CD8-positive, alpha-beta memory T cell (primary cell): ENCODE measurements at regions not wholly inside any gene's neighbourhood (a gene's known extent, or its start where the extent isn't known, plus 50 kb on each side); places are given as distances from the start of the nearest gene placed in this dataset.

Source experiments
- CTCF ChIA-PET: fragments of 350-600 bp; sonication (Branson Sonifier 250); formaldehyde crosslinking; loops from one replicate; lab custom pipeline; 2021; ENCODE audit warnings: antibody characterized with exemption; lab: Charles Lee
- POLR2A ChIA-PET: fragments of 350-600 bp; sonication (Branson Sonifier 250); formaldehyde crosslinking; loops from one replicate; lab custom pipeline; 2021; ENCODE audit warnings: antibody characterized with exemption; lab: Charles Lee
- DNase-seq, 5 donors: peaks; one replicate each; pipeline versions ENCODE4 v3.0.0 to v3.0.0-alpha.2; 2020 to 2022; ENCODE audit warnings: mixed read lengths in 1 of 5
- H3K27ac ChIP-seq: one replicate; pipeline ENCODE4 v1.7.0; 2013; ENCODE audit warnings: low read depth, mild to moderate bottlenecking, low read length, moderate library complexity
- H3K27me3 ChIP-seq: 2 replicates; pipeline ENCODE4 v1.7.0; 2013; ENCODE audit warnings: low read length, mild to moderate bottlenecking; ENCODE audit not compliant: insufficient read depth, poor library complexity, severe bottlenecking
- H3K36me3 ChIP-seq: 2 replicates; pipeline ENCODE4 v1.7.0; 2013; ENCODE audit warnings: mild to moderate bottlenecking, low read length, moderate library complexity; ENCODE audit not compliant: insufficient read depth
- H3K4me1 ChIP-seq: 2 replicates; pipeline ENCODE4 v1.7.0; 2013; ENCODE audit warnings: mild to moderate bottlenecking, low read length, moderate library complexity; ENCODE audit not compliant: insufficient read depth
- H3K4me3 ChIP-seq: 2 replicates; pipeline ENCODE4 v1.7.0; 2013; ENCODE audit warnings: mild to moderate bottlenecking, low read length
- H3K9me3 ChIP-seq: 2 replicates; pipeline ENCODE4 v1.7.0; 2013; ENCODE audit warnings: mild to moderate bottlenecking, low read length
- H3K27ac Mint-ChIP-seq, 8 donors: one replicate each; pipeline ENCODE4 v1.8.0; 2020 to 2021; ENCODE audit warnings: mixed read lengths in 8 of 8, mild to moderate bottlenecking in 6 of 8, inconsistent platforms in 3 of 8, moderate library complexity in 3 of 8
- H3K27me3 Mint-ChIP-seq, 2 donors: one replicate each; pipeline ENCODE4 v1.8.0; 2020 to 2021; ENCODE audit warnings: mixed read lengths in 2 of 2, mild to moderate bottlenecking in 1 of 2, moderate library complexity in 1 of 2
- H3K36me3 Mint-ChIP-seq, 3 donors: one replicate each; pipeline ENCODE4 v1.8.0; 2020 to 2021; ENCODE audit warnings: mixed read lengths in 3 of 3, inconsistent platforms in 1 of 3, mild to moderate bottlenecking in 1 of 3
- H3K4me1 Mint-ChIP-seq, 3 donors: one replicate each; pipeline ENCODE4 v1.8.0; 2020 to 2021; ENCODE audit warnings: mixed read lengths in 3 of 3, inconsistent platforms in 1 of 3, mild to moderate bottlenecking in 1 of 3
- H3K4me3 Mint-ChIP-seq, 7 donors: one replicate each; pipeline ENCODE4 v1.8.0; 2020 to 2021; ENCODE audit warnings: mixed read lengths in 7 of 7, mild to moderate bottlenecking in 6 of 7, moderate library complexity in 4 of 7, inconsistent platforms in 2 of 7
- H3K9me3 Mint-ChIP-seq, 5 donors: one replicate each; pipeline ENCODE4 v1.8.0; 2020 to 2022; ENCODE audit warnings: mixed read lengths in 5 of 5, mild to moderate bottlenecking in 3 of 5, moderate library complexity in 2 of 5, inconsistent platforms in 1 of 5

DNA sequence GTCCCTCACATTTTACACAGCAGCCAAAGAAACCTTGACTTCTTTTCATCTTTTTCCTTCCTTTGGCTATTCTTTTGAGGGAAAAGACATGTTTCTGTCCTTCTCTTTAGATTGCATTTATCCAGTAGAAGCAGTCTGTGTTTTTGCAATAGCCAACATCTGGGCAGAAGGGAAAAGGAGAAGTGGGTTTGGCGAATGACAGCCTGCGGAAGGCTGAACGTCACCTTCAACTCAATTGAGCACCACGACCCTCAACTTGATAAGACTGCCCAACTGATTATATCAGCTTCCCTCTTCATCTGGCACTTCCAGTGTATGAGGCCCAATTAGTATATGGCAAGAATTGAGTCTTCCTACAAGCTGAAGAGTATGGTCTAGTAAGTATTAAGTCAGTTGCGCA, 1997.6 kb upstream of the WWC1 start:
- no peak overlapping the region for H3K27ac ChIP-seq
- H3K27ac Mint-ChIP-seq = no peak overlapping the region
- no peaks in the 10 kb centered on the region for H3K4me1 ChIP-seq
- H3K36me3 Mint-ChIP-seq = no peaks in the 10 kb centered on the region
- H3K36me3 ChIP-seq = no peaks in the 10 kb centered on the region
- no peaks in the 10 kb centered on the region for H3K9me3 ChIP-seq
- ChIA-PET POLR2A (no interaction called here), CTCF (no interaction called here)
- no peaks in the 10 kb centered on the region for H3K27me3 ChIP-seq
- H3K4me1 Mint-ChIP-seq = no peaks in the 10 kb centered on the region
- no peak overlapping the region for H3K4me3 ChIP-seq
- H3K9me3 Mint-ChIP-seq = peaks cover 4 to 57% (median 16%) of the 10 kb centered on the region in 5 donors
- H3K27me3 Mint-ChIP-seq = no peaks in the 10 kb centered on the region
- no peak for DNase-seq
- H3K4me3 Mint-ChIP-seq = no peak overlapping the region

DNA sequence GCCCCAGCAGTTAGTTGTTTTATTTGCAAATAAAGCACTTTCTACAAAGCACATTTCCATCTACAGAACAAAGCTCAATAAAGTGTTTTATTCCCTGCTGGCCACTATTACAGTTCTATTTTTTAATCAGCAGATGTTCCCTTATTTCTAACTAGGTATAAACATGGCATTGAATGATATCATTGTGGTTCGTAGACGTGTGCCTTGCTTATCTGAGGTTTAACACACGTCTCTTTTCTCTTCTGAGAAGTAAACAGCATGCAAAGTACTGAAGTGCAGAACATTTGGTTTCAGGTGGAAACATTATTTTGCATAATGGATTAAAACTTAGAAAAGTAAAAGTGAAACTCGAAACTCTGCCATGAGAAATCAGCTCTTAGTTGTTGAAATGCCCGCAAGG, 1989.3 kb upstream of the WWC1 start:
- H3K36me3 ChIP-seq = no peaks in the 10 kb centered on the region
- no peak overlapping the region for H3K4me3 ChIP-seq
- Mint-ChIP-seq H3K27ac (no peak overlapping the region), H3K36me3 (no peaks in the 10 kb centered on the region), H3K4me1 (no peaks in the 10 kb centered on the region), H3K9me3 (peaks cover under 1 to 44% (median 3%) of the 10 kb centered on the region in 5 donors), H3K27me3 (peaks cover 0 to 2% of the 10 kb centered on the region in 2 donors), H3K4me3 (no peak overlapping the region)
- no peak overlapping the region for H3K27ac ChIP-seq
- CTCF ChIA-PET = no interaction called here
- no peak for DNase-seq
- no peaks in the 10 kb centered on the region for H3K9me3 ChIP-seq
- no peaks in the 10 kb centered on the region for H3K4me1 ChIP-seq
- POLR2A ChIA-PET = no interaction called here
- H3K27me3 ChIP-seq = no peaks in the 10 kb centered on the region

DNA sequence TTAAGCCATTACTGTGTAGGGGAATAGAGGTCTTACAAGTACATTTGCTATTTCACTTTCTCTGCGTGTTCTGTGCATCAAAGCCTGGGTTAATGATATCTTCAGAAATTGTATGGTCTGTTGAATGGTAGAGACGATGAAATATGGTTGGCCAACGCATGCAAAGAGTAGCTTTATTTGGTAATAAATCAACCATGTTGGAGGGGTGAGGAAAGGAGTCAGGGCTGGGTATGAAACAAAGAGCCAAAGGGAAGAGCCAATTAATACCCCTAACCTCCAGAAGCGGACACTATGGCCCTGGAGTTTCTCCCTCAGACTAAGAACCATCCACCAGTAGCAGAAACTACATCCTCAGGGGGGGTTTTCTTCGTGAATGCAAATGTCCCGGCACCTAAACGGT, 1974.0 kb upstream of the WWC1 start:
- H3K4me1 ChIP-seq = no peaks in the 10 kb centered on the region
- H3K36me3 ChIP-seq = no peaks in the 10 kb centered on the region
- H3K9me3 Mint-ChIP-seq = peaks cover 0 to 24% (median 3%) of the 10 kb centered on the region in 5 donors
- H3K36me3 Mint-ChIP-seq = no peaks in the 10 kb centered on the region
- H3K4me3 ChIP-seq = no peak overlapping the region
- H3K27me3 Mint-ChIP-seq = no peaks in the 10 kb centered on the region
- H3K4me1 Mint-ChIP-seq = no peaks in the 10 kb centered on the region
- CTCF ChIA-PET = no interaction called here
- DNase-seq = no peak
- no peak overlapping the region for H3K27ac ChIP-seq
- H3K9me3 ChIP-seq = no peaks in the 10 kb centered on the region
- H3K27me3 ChIP-seq = no peaks in the 10 kb centered on the region
- POLR2A ChIA-PET = no interaction called here
- no peak overlapping the region for H3K27ac Mint-ChIP-seq
- H3K4me3 Mint-ChIP-seq = no peak overlapping the region

DNA sequence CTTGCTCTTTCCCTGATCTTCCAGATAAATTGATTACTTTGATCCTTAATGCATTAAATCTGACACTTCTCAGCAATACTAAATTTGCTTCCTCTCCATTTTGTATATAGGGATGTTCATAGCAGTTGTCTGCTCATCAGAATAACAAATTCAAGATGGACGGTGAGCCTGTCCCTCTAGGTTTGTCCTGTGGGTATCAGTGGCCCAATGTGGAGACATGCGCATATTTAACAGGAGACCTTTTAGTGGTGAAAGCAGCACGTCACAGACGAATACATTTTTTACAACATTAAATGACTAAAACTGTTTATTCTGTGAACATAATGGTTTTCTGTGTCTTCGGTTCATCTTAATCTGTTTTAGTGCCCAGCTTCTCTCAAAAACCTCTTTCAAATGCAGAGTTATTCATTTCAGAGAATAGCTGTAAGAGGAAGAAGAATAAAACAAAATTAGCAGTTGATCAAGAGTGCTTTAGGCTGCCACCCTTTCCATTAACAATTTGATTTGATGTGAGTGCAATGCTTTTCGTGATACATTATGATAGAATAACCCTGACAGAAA, 1970.4 kb upstream of the WWC1 start:
- no peak overlapping the region for H3K27ac ChIP-seq
- no peaks in the 10 kb centered on the region for H3K36me3 ChIP-seq
- no peak overlapping the region for H3K4me3 ChIP-seq
- POLR2A ChIA-PET = no interaction called here
- H3K4me3 Mint-ChIP-seq = no peak overlapping the region
- H3K9me3 ChIP-seq = no peaks in the 10 kb centered on the region
- H3K27ac Mint-ChIP-seq = no peak overlapping the region
- peaks cover 2 to 25% (median 5%) of the 10 kb centered on the region in 5 donors for H3K9me3 Mint-ChIP-seq
- CTCF ChIA-PET = no interaction called here
- no peaks in the 10 kb centered on the region for H3K27me3 Mint-ChIP-seq
- H3K4me1 Mint-ChIP-seq = no peaks in the 10 kb centered on the region
- H3K4me1 ChIP-seq = no peaks in the 10 kb centered on the region
- no peaks in the 10 kb centered on the region for H3K36me3 Mint-ChIP-seq
- H3K27me3 ChIP-seq = no peaks in the 10 kb centered on the region
- DNase-seq = no peak

DNA sequence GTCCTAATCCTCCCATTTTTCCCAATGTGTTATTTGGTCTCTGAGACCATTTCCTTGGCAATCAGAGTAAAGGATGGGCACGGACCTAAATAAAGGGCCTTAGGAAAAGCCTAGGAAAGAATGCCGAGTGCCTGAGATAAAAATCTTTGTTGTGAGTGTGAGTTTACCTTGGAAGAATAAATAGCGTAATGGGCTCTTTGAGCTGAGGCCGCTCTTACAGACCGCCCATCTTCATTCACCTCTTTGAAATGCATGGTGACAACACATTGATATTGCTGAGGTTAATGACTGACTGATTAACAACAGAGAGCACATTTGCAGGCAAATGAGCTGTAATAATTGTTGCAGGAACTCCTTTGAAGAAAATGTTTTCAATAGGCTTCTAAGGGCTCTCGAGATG, 1967.1 kb upstream of the WWC1 start:
- CTCF ChIA-PET = no interaction called here
- H3K27me3 ChIP-seq = no peaks in the 10 kb centered on the region

DNA sequence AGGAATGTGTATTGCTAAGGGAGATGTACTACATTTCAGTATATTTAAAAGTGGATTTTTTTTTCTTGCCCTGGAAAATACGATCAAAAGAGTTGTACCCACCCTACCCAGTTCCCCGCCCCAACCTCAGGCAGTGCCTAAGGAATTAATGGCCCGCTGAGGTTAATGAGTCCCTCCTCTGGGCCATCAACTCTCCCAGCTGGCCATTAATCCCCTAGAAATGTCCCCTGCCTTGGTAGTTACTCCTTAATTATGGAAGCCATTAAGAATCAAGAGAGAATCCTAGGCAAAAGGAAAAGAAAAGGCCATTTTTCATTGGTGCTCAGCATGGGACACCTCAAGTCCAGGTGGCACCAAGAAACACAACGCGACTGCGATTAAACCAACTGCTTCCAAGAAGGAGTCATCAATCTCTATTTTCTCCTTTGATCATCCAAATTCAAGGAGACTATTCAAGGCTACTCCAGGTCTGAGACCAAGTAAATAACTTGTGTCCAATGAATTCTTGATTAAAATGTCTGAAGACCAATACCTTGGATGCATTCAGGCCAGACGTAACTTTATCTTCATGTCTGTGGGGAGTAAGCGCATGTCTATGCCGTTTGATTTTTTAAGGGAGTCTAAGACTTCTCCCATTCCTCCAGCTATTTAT, 1962.2 kb upstream of the WWC1 start:
- ChIA-PET POLR2A (no interaction called here), CTCF (no interaction called here)
- H3K27me3 ChIP-seq = no peaks in the 10 kb centered on the region

More for the DNA sequence above, 1967.1 kb upstream of the WWC1 start:
- no peak overlapping the region for H3K27ac ChIP-seq
- Mint-ChIP-seq H3K27me3 (no peaks in the 10 kb centered on the region), H3K9me3 (peaks cover 2 to 23% (median 4%) of the 10 kb centered on the region in 5 donors), H3K4me1 (no peaks in the 10 kb centered on the region), H3K36me3 (no peaks in the 10 kb centered on the region), H3K27ac (no peak overlapping the region), H3K4me3 (no peak overlapping the region)
- H3K9me3 ChIP-seq = no peaks in the 10 kb centered on the region
- DNase-seq = no peak
- H3K36me3 ChIP-seq = no peaks in the 10 kb centered on the region
- no peak overlapping the region for H3K4me3 ChIP-seq
- POLR2A ChIA-PET = no interaction called here
- no peaks in the 10 kb centered on the region for H3K4me1 ChIP-seq

DNA sequence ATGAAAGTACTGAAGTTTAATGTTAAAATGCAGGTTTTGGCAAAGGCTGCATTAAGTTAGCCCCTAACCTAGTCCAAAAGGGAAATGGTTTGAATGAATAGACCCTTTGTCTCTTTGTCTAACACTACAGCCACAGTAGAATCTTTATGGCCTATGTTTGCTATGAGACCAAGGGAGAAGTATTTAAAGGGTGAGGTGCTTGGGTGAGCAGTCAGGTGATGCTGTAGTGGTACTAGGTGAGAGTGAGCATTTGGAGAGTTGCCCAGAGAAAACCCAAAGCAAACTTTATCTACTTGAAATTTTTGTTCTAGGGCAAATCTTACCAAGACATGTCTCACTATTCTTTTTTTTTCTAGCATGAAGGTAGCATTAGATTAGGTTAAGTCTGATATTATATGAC, 1961.4 kb upstream of the WWC1 start:
- H3K27me3 ChIP-seq = no peaks in the 10 kb centered on the region
- no peaks in the 10 kb centered on the region for H3K4me1 ChIP-seq
- Mint-ChIP-seq H3K4me1 (no peaks in the 10 kb centered on the region), H3K27me3 (no peaks in the 10 kb centered on the region), H3K36me3 (no peaks in the 10 kb centered on the region), H3K4me3 (no peak overlapping the region), H3K27ac (no peak overlapping the region), H3K9me3 (peaks cover 0 to 32% (median 6%) of the 10 kb centered on the region in 5 donors)
- POLR2A ChIA-PET = no interaction called here
- no peaks in the 10 kb centered on the region for H3K9me3 ChIP-seq
- H3K36me3 ChIP-seq = no peaks in the 10 kb centered on the region
- no peak overlapping the region for H3K4me3 ChIP-seq
- CTCF ChIA-PET = no interaction called here
- DNase-seq = no peak
- no peak overlapping the region for H3K27ac ChIP-seq

More for the DNA sequence above, 1962.2 kb upstream of the WWC1 start:
- Mint-ChIP-seq H3K27me3 (no peaks in the 10 kb centered on the region), H3K4me1 (no peaks in the 10 kb centered on the region), H3K4me3 (no peak overlapping the region), H3K9me3 (peaks cover 0 to 33% (median 6%) of the 10 kb centered on the region in 5 donors), H3K27ac (no peak overlapping the region), H3K36me3 (no peaks in the 10 kb centered on the region)
- Histone ChIP-seq H3K4me3 (no peak overlapping the region), H3K27ac (no peak overlapping the region), H3K9me3 (no peaks in the 10 kb centered on the region), H3K4me1 (no peaks in the 10 kb centered on the region), H3K36me3 (no peaks in the 10 kb centered on the region)
- DNase-seq = no peak

DNA sequence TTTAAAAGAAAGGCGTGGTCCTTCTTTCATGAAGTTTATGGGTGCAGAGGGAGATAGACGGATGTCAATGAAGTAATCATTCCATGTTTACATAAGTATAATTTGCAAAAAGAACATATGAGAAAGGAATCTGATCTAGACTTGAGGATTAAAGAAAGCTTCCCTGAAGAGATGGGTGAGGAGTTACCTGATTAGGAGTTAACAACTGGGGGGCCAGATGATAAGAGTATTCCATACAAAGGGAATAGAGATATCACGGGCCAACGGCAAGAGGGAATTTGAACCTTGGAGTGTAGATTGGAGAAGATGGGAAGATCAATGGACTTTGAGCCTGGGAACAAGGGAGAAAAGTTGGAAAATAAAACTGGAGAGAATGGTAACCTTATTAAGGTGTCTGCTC, 1959.9 kb upstream of the WWC1 start:
- Mint-ChIP-seq H3K27me3 (no peaks in the 10 kb centered on the region), H3K9me3 (peaks cover 2 to 32% (median 10%) of the 10 kb centered on the region in 5 donors), H3K27ac (no peak overlapping the region), H3K4me1 (no peaks in the 10 kb centered on the region), H3K36me3 (no peaks in the 10 kb centered on the region), H3K4me3 (no peak overlapping the region)
- Histone ChIP-seq H3K36me3 (no peaks in the 10 kb centered on the region), H3K9me3 (no peaks in the 10 kb centered on the region), H3K4me3 (no peak overlapping the region), H3K4me1 (no peaks in the 10 kb centered on the region), H3K27me3 (no peaks in the 10 kb centered on the region), H3K27ac (no peak overlapping the region)
- ChIA-PET POLR2A (no interaction called here), CTCF (no interaction called here)
- DNase-seq = no peak
